ENCODE measurements at regions not wholly inside any gene's neighbourhood (a gene's known extent, or its start where the extent isn't known, plus 50 kb on each side); places are given as distances from the start of the nearest gene placed in this dataset.

- no peaks in the 10 kb centered on the region for H3K9me3 Mint-ChIP-seq
- Histone ChIP-seq H3K4me1 (ENCODE audit: control insufficient read depth in 2 of 2, insufficient read depth in 2 of 2, low read length in 2 of 2) (peaks cover 0 to 7% of the 10 kb centered on the region in 2 donors), H3K9me3 (ENCODE audit: control insufficient read depth in 2 of 3, low read length in 3 of 3) (no peaks in the 10 kb centered on the region), H3K4me3 (ENCODE audit: low read length) (no peak overlapping the region), H3K36me3 (ENCODE audit: control insufficient read depth in 2 of 3, insufficient read depth in 3 of 3, low read length in 3 of 3) (no peaks in the 10 kb centered on the region), H3K27me3 (ENCODE audit: control insufficient read depth in 2 of 2, insufficient read depth in 2 of 2, low read length in 2 of 2) (no peaks in the 10 kb centered on the region), H3K27ac (ENCODE audit: low read depth, low read length) (no peak overlapping the region)
- no peak overlapping the region for H3K4me3 Mint-ChIP-seq
- H3K27ac Mint-ChIP-seq = peak overlapping the region in 1 of 9 donors; percentile 20
- peaks cover 0 to 7% (median 0%) of the 10 kb centered on the region in 5 donors for H3K27me3 Mint-ChIP-seq
- CTCF ChIA-PET = interaction anchor here (0.5 to 1.0 kb wide), 4 partner anchors 14 to 339 kb away, joined by 3 read pairs; no protein-coding TSS in a partner anchor
- ATAC-seq (no peak), DNase-seq (no peak)
- H3K36me3 Mint-ChIP-seq = no peaks in the 10 kb centered on the region
- intact Hi-C loops (cut with micrococcal nuclease) = no loop called here
- POLR2A ChIA-PET = interaction anchor here (1.0 to 1.4 kb wide), 3 partner anchors 9 to 64 kb away, joined by 3 read pairs; no protein-coding TSS in a partner anchor
- H3K4me1 Mint-ChIP-seq = peaks cover 0 to 21% (median 12%) of the 10 kb centered on the region in 7 donors
Measured at GRCh38 chr17:73785958-73786743, 141.9 kb upstream of the SDK2 start.

DNA sequence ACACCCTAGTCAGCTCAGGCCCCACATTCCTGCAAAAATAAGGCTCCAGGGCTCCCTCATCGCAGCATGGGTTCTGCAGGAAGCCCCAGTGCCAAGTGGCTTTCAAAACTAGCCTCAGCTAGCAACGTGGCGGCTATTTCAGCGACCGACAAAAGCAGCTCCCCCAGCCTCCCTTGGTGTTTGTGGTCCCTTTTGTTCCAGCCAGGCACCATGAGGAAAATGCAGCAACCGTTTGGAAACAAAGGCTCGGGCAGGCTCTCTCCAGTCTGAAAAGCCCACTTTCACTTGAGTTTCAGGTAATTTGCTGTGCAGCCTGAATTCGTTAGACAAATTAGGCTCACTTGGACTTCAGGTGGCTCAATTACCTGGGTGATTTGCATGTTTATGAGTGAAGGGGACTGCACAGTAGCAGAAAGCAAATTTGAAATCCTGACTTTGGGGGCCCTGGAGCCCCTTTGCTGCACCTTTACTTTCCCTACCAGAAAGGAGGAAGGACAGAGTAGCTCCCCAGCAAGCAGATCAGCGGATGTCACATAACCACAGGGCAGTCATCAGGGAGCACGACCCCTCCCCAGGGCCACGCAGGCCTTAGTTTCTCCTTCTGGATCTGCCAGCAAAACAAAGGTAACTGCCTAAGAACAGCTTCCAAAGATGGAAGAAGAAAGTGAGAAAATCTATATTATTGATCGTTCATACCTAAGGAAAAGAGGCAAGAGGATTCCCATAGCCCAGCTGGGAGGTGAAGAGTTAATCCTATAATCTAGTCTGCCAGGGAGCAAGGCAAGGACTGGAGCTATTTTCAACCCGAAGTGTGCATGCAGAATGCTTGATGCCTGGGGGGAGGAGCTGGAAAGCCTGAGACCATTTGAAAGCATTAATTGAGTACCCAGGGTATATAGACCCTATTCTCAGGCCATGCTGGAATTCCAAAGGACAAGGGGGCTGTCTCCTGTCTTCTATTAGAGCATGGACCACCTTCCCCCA is 143.1 kb upstream of the SDK2 start:
- intact Hi-C loops (cut with micrococcal nuclease) = no loop called here
- no peaks in the 10 kb centered on the region for H3K36me3 Mint-ChIP-seq
- CTCF ChIA-PET = interaction anchor here (1.4 kb wide), 1 partner anchor 55 kb away, joined by 3 read pairs; no protein-coding TSS in a partner anchor

GRCh38 chr17:73788111-73788510 is 143.9 kb upstream of the SDK2 start:
- Histone ChIP-seq H3K36me3 (ENCODE audit: control insufficient read depth in 2 of 3, insufficient read depth in 3 of 3, low read length in 3 of 3) (no peaks in the 10 kb centered on the region), H3K27ac (ENCODE audit: low read depth, low read length) (no peak overlapping the region), H3K9me3 (ENCODE audit: control insufficient read depth in 2 of 3, low read length in 3 of 3) (no peaks in the 10 kb centered on the region), H3K4me1 (ENCODE audit: control insufficient read depth in 2 of 2, insufficient read depth in 2 of 2, low read length in 2 of 2) (no peaks in the 10 kb centered on the region), H3K4me3 (ENCODE audit: low read length) (no peak overlapping the region), H3K27me3 (ENCODE audit: control insufficient read depth in 2 of 2, insufficient read depth in 2 of 2, low read length in 2 of 2) (no peaks in the 10 kb centered on the region)
- CTCF ChIA-PET = interaction anchor here (1.4 kb wide), 1 partner anchor 54 kb away, joined by 3 read pairs; no protein-coding TSS in a partner anchor
- POLR2A ChIA-PET = interaction anchor here (1.0 kb wide), 1 partner anchor 174 kb away, joined by 4 read pairs; no protein-coding TSS in a partner anchor
- intact Hi-C loops (cut with micrococcal nuclease) = no loop called here
- Mint-ChIP-seq H3K4me3 (no peak overlapping the region), H3K4me1 (peaks cover 0 to 8% (median under 1%) of the 10 kb centered on the region in 7 donors), H3K27me3 (peaks cover 0 to 7% (median 0%) of the 10 kb centered on the region in 5 donors), H3K27ac (no peak overlapping the region), H3K9me3 (no peaks in the 10 kb centered on the region), H3K36me3 (no peaks in the 10 kb centered on the region)
- DNase-seq = no peak
- ATAC-seq = no peak

More for the DNA sequence above, 143.1 kb upstream of the SDK2 start:
- POLR2A ChIA-PET = interaction anchor here (1.0 kb wide), 2 partner anchors 65 to 174 kb away, joined by 3 to 4 read pairs; no protein-coding TSS in a partner anchor
- H3K27me3 Mint-ChIP-seq = peaks cover 0 to 7% (median 0%) of the 10 kb centered on the region in 5 donors
- H3K4me1 Mint-ChIP-seq = peaks cover 0 to 12% (median 7%) of the 10 kb centered on the region in 7 donors
- no peak overlapping the region for H3K27ac Mint-ChIP-seq
- H3K9me3 ChIP-seq (ENCODE audit: control insufficient read depth in 2 of 3, low read length in 3 of 3) = no peaks in the 10 kb centered on the region
- H3K9me3 Mint-ChIP-seq = no peaks in the 10 kb centered on the region
- DNase-seq = no peak
- H3K4me3 ChIP-seq (ENCODE audit: low read length) = no peak overlapping the region
- no peak overlapping the region for H3K4me3 Mint-ChIP-seq
- no peak overlapping the region for H3K27ac ChIP-seq (ENCODE audit: low read depth, low read length)
- H3K27me3 ChIP-seq (ENCODE audit: control insufficient read depth in 2 of 2, insufficient read depth in 2 of 2, low read length in 2 of 2) = no peaks in the 10 kb centered on the region
- peaks cover 0 to 6% of the 10 kb centered on the region in 2 donors for H3K4me1 ChIP-seq (ENCODE audit: control insufficient read depth in 2 of 2, insufficient read depth in 2 of 2, low read length in 2 of 2)
- H3K36me3 ChIP-seq (ENCODE audit: control insufficient read depth in 2 of 3, insufficient read depth in 3 of 3, low read length in 3 of 3) = no peaks in the 10 kb centered on the region
- no peak for ATAC-seq

GRCh38 chr17:73791121-73791520 is 146.9 kb upstream of the SDK2 start:
- no peak overlapping the region for H3K27ac ChIP-seq (ENCODE audit: low read depth, low read length)
- Mint-ChIP-seq H3K27me3 (peaks cover 0 to 10% (median 0%) of the 10 kb centered on the region in 5 donors), H3K4me1 (peaks cover 0 to 10% (median 6%) of the 10 kb centered on the region in 7 donors), H3K36me3 (no peaks in the 10 kb centered on the region), H3K27ac (no peak overlapping the region), H3K4me3 (no peak overlapping the region), H3K9me3 (no peaks in the 10 kb centered on the region)
- H3K36me3 ChIP-seq (ENCODE audit: control insufficient read depth in 2 of 3, insufficient read depth in 3 of 3, low read length in 3 of 3) = no peaks in the 10 kb centered on the region
- intact Hi-C loops (cut with micrococcal nuclease) = no loop called here
- no peaks in the 10 kb centered on the region for H3K9me3 ChIP-seq (ENCODE audit: control insufficient read depth in 2 of 3, low read length in 3 of 3)
- H3K4me1 ChIP-seq (ENCODE audit: control insufficient read depth in 2 of 2, insufficient read depth in 2 of 2, low read length in 2 of 2) = peaks cover 0 to 7% of the 10 kb centered on the region in 2 donors
- no peak for ATAC-seq
- POLR2A ChIA-PET = no interaction called here
- no peak for DNase-seq
- CTCF ChIA-PET = interaction anchor here (1.6 kb wide), 1 partner anchor 9 kb away, joined by 3 read pairs; no protein-coding TSS in a partner anchor
- no peak overlapping the region for H3K4me3 ChIP-seq (ENCODE audit: low read length)
- H3K27me3 ChIP-seq (ENCODE audit: control insufficient read depth in 2 of 2, insufficient read depth in 2 of 2, low read length in 2 of 2) = no peaks in the 10 kb centered on the region

GRCh38 chr17:73791631-73792030 is 147.4 kb upstream of the SDK2 start:
- Histone ChIP-seq H3K4me3 (ENCODE audit: low read length) (no peak overlapping the region), H3K9me3 (ENCODE audit: control insufficient read depth in 2 of 3, low read length in 3 of 3) (no peaks in the 10 kb centered on the region), H3K27me3 (ENCODE audit: control insufficient read depth in 2 of 2, insufficient read depth in 2 of 2, low read length in 2 of 2) (no peaks in the 10 kb centered on the region), H3K4me1 (ENCODE audit: control insufficient read depth in 2 of 2, insufficient read depth in 2 of 2, low read length in 2 of 2) (peaks cover 0 to 7% of the 10 kb centered on the region in 2 donors), H3K36me3 (ENCODE audit: control insufficient read depth in 2 of 3, insufficient read depth in 3 of 3, low read length in 3 of 3) (no peaks in the 10 kb centered on the region), H3K27ac (ENCODE audit: low read depth, low read length) (no peak overlapping the region)
- H3K36me3 Mint-ChIP-seq = no peaks in the 10 kb centered on the region
- no peak overlapping the region for H3K4me3 Mint-ChIP-seq
- intact Hi-C loops (cut with micrococcal nuclease) = no loop called here
- peaks cover 0 to 10% (median 0%) of the 10 kb centered on the region in 5 donors for H3K27me3 Mint-ChIP-seq
- peak overlapping the region in 1 of 9 donors; percentile 14 for H3K27ac Mint-ChIP-seq
- CTCF ChIA-PET = interaction anchor here (1.6 kb wide), 1 partner anchor 9 kb away, joined by 3 read pairs; no protein-coding TSS in a partner anchor
- H3K4me1 Mint-ChIP-seq = peaks cover 0 to 10% (median 6%) of the 10 kb centered on the region in 7 donors
- DNase-seq (no peak), ATAC-seq (no peak)
- no peaks in the 10 kb centered on the region for H3K9me3 Mint-ChIP-seq
- POLR2A ChIA-PET = no interaction called here

DNA sequence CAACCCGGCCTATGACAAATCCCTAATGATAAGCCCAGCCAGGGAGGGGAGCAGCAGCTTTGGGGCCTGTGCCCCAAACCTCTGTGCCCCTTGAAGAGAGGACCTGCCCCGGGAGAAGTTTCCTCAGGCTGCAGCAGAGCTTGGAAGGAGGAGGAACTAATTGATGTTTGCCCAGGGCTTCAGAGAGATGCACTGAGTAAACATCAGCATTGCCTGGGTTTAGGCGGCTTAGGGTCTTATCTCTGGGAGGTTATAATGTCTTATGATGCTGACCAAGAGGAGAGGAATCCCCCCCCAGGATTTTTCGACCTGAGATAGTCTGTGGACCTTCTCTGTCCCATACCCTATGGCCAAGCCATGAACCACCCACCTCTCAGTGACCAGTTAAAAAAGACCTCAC is 148.7 kb upstream of the SDK2 start:
- no peak overlapping the region for H3K4me3 Mint-ChIP-seq
- Histone ChIP-seq H3K27me3 (ENCODE audit: control insufficient read depth in 2 of 2, insufficient read depth in 2 of 2, low read length in 2 of 2) (no peaks in the 10 kb centered on the region), H3K27ac (ENCODE audit: low read depth, low read length) (no peak overlapping the region), H3K36me3 (ENCODE audit: control insufficient read depth in 2 of 3, insufficient read depth in 3 of 3, low read length in 3 of 3) (no peaks in the 10 kb centered on the region), H3K4me1 (ENCODE audit: control insufficient read depth in 2 of 2, insufficient read depth in 2 of 2, low read length in 2 of 2) (peaks cover 0 to 7% of the 10 kb centered on the region in 2 donors), H3K4me3 (ENCODE audit: low read length) (no peak overlapping the region), H3K9me3 (ENCODE audit: control insufficient read depth in 2 of 3, low read length in 3 of 3) (no peaks in the 10 kb centered on the region)
- H3K36me3 Mint-ChIP-seq = no peaks in the 10 kb centered on the region
- no peaks in the 10 kb centered on the region for H3K9me3 Mint-ChIP-seq
- CTCF ChIA-PET = no interaction called here
- H3K27me3 Mint-ChIP-seq = peaks cover 0 to 7% (median 0%) of the 10 kb centered on the region in 5 donors
- peaks cover 0 to 13% (median 6%) of the 10 kb centered on the region in 7 donors for H3K4me1 Mint-ChIP-seq
- peak overlapping the region in 1 of 9 donors; percentile 33 for H3K27ac Mint-ChIP-seq
- intact Hi-C loops (cut with micrococcal nuclease) = no loop called here
- POLR2A ChIA-PET = no interaction called here
- DNase-seq = no peak
- ATAC-seq = no peak
